ENCODE measurements at regions not wholly inside any gene's neighbourhood (a gene's known extent, or its start where the extent isn't known, plus 50 kb on each side); places are given as distances from the start of the nearest gene placed in this dataset.

GRCh38 chr7:386385-386784, 96.4 kb downstream of the FOXL3 start:
- TF ChIP-seq CTCF (IDR thresholded peaks at IDR 0.05) (no peak), POLR2A (IDR thresholded peaks at IDR 0.05) (no peak)
